C4-2B (cell line): ENCODE measurements at regions not wholly inside any gene's neighbourhood (a gene's known extent, or its start where the extent isn't known, plus 50 kb on each side); places are given as distances from the start of the nearest gene placed in this dataset.

Source experiments
- H3K27ac ChIP-seq: fragments of 450-650 bp; 2 replicates; pipeline ENCODE4 v1.5.1; 2017
- CTCF ChIP-seq: fragments of 450-650 bp; conservative IDR thresholded peaks from 2 replicates; pipeline ENCODE4 v1.5.1; 2017; ENCODE audit warnings: mild to moderate bottlenecking
- ZFX ChIP-seq: fragments of 450-650 bp; IDR thresholded peaks from 2 replicates; pipeline ENCODE4 v1.6.1; 2017

- no peak for TF ChIP-seq ZFX
- TF ChIP-seq CTCF = no peak
- H3K27ac ChIP-seq = no peak overlapping the region
These were observed 252.1 kb downstream of the MATN1 start for GRCh38 chr1:30471307-30471706.

DNA sequence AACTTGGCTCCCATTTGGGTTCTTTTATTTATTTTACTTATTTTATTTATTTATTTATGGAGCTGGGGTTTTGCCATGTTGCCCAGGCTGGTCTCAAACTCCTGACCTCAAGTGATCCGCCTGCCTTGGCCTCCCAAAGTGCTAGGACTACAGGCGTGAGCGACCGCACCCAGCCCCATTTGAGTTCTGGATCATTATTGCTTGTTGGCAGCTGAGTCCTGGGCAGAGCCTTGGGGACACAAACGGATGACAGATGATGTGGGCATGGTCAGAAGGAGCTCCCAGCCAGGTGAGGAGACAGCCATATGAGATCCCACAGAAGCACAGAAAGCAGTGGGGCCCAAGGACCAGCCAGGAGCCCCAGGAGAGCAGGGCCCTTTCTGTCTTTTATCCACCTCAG, 254.0 kb downstream of the MATN1 start:
- TF ChIP-seq ZFX (no peak), CTCF (no peak)
- H3K27ac ChIP-seq = no peak overlapping the region

DNA sequence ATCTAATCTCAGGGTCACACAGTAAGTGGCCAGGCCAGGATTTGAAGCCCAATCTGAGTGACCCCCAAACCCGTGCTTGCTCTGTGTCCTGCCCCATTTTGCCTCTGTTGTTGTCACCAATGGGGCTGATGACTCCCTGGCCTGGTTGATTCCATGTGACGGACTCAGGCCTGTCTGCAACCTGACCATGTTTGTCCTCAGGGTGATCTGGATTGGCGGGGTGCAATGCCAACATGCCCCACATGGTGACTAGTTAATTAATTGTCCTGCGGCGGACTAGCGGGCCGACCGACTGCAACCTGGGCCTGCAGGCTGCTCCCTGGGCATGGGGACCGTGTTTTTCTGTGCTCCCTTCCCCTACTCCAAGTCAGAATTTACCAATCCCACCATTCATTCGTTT, 256.3 kb downstream of the MATN1 start:
- no peak for TF ChIP-seq CTCF
- TF ChIP-seq ZFX = no peak
- H3K27ac ChIP-seq = no peak overlapping the region

DNA sequence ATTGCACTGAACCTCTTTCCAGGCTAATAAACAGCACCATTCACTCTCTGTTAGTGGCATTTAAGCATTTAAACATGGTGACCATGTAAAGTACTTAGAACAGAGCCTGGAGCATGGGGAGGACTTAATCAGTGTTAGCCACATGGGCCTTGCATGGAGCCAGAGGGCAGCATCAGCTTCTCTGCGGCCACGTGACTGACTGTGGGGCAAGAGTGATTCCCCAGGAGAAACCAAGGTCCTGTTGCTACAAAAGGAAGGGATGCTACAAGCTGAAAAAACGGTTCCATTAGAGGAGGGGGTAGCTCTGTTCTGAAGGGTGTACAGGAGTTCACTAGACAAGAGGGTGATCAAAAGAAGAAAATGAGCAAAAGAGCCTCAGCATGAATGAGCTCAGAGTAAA, 256.8 kb downstream of the MATN1 start:
- TF ChIP-seq CTCF (no peak), ZFX (no peak)
- H3K27ac ChIP-seq = no peak overlapping the region

DNA sequence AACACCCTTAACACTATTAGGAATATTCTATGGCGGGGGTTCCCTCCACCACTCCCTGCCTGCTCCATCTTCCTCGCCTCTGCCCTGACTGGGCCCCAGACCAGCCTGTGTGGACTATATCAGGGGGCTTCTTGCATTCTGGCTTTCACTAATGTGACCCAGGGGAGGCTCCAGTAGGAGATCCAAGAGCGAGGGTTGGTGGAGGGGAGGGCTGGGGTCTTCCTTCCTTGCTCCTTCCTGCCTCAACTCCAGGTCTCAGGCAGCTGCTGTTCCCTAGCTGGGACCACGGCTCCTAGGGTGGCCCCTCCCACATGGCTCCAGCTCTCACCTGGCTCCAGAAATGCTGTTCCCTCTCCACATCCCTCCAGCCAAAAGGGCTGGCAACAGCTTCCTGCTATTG, 257.4 kb downstream of the MATN1 start:
- no peak overlapping the region for H3K27ac ChIP-seq
- TF ChIP-seq ZFX (no peak), CTCF (no peak)

- no peak overlapping the region for H3K27ac ChIP-seq
- no peak for TF ChIP-seq ZFX
- TF ChIP-seq CTCF = no peak
These were observed 258.3 kb downstream of the MATN1 start for GRCh38 chr1:30465096-30465495.

DNA sequence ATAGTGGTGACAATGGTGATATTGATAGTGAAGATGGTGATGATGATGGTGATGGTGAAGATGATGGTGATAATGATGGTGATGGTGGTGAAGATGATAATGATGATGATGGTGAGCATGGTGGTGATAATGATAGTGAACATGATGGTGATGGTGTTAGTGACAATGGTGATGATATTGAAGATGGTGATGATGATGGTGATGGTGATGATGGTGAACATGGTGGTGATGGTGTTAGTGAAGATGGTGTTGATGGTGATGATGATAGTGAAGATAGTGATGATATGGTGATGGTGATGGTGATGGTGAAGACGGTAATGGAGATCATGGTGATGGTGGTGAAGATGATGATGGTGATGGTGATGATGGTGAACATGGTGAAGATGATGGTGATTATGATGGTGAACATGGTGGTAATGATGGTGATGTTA, 259.2 kb downstream of the MATN1 start:
- TF ChIP-seq CTCF (no peak), ZFX (no peak)
- no peak overlapping the region for H3K27ac ChIP-seq
